NCI-H1694 treated with DMSO at 0.1 percent for 48 hours (cell line): ENCODE measurements at regions not wholly inside any gene's neighbourhood (a gene's known extent, or its start where the extent isn't known, plus 50 kb on each side); places are given as distances from the start of the nearest gene placed in this dataset.
"Not testable (repeated sequence)": the region's sequence is repeated elsewhere in the genome, so short reads cannot be mapped to it uniquely, and the experiment has no call there.

Experiments used
- DNase-seq: peaks from one replicate; lab custom pipeline; 2025; lab: John Stamatoyannopoulos, UW

DNA sequence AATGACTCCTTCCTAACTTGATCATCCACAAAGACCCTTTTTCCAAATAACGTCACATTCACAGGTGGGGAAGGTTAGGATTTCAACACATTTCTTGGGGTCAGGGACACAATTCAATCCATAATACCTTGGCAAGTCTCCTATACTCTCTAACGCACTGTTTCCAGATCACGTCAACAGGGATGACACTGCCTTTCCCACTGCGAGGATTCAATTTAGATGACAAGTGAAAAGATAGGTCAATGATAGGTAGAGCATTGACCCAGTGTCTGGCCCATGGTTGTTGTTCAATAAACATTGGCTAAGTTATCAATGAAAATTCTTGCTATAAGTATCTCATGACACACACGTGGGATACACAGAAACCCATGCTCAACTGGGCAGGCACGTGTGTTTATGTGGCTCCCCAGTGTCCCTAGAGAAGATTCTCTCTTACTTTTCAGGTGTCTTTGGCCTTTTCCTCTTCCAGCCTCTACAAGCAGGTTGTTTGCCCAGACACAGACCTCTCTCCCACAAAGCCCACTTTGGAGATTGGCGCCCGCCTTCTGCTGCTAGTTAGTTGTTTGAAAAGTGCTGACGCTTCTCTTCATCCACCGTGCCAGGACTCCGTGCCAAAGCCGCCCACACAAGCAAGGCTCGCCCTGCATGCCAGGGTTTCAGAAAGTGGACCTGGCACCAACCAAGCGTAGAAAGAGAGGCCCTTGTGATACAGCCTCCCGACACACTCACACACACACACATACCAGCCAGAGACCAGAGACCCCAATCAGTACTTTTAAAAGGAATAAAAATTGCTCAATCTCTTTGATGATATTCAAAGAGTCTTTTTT lies 594.5 kb downstream of the BNC2 start:
- DNase-seq: no peak

DNA sequence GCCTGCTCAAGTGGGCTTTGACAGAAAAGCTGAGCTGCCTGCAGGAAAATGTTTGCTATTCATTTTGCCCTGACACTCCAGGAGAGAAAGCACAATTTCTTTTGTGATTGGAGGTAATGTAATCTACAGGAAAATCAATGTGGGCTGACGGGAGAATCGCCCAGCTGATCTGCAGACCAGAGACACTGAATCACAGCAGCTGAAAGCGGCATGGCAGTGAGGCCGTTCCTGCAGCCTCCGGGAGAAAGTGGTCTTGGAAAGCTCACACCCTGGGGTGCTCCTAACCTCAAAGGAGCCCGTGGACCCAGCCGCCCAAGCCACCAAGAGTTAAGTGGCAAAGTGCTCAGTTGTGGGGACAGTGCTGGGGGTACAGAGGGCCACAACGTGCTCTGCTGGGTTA lies 593.6 kb downstream of the BNC2 start:
- DNase-seq: no peak

GRCh38 chr9:16277471-16277960 lies 593.0 kb downstream of the BNC2 start:
- DNase-seq: no peak

DNA sequence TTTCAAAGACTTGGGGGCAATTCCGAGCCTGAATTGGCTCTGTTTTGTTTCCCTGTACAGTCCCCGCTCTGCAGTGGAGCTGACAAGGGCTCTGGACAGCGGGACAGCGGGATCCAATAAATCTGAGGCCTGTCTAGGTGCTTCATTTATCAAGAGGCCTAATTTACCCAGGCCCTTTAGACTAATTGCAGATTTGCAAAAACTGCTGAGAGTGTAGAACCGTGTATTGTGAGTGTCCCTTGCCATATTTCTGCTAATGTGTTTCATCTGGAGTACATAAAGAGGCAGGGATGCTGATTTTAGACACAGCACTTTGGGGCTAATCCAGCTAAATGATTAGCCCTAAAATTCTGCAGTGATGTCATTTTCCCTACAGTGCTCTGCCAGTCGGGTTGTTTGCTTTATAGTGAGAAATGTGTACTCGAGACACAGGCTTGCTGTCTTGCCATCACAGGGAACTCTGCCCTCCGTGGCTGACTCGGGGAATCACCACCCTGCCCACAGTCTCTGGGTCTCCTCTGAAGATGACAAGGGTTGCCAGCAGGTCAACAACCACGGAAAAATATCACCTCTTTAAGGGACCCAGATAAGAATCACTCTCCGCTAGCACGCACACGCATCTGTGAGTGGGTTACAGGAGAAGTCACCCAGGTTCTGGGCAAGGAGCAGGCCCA lies 592.0 kb downstream of the BNC2 start:
- no peak for DNase-seq

- DNase-seq: no peak
These were observed 588.8 kb downstream of the BNC2 start for GRCh38 chr9:16281707-16282106.

GRCh38 chr9:16282216-16282615 lies 588.3 kb downstream of the BNC2 start:
- DNase-seq: no peak

DNA sequence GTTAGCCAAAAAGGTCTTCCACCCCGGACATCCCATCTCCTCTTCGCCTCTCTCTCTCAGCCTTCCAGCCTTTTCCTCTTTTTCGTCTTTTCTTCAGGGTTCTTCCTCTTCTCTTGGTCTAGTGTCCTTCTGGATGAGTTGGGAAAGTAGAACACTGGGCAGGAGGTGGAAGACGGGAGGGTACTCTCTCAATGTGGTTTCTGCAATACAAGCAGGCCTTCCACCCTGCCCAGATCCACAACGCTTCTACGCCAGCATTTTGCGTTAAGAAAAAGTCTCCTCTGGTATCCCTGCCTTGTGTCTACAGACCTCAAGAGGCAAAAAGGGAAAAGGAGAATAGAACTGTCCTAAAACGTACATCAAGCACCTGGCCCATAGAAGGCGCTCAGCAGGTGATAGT lies 587.8 kb downstream of the BNC2 start:
- no peak for DNase-seq

GRCh38 chr9:16286160-16286559 lies 584.3 kb downstream of the BNC2 start:
- no peak for DNase-seq

DNA sequence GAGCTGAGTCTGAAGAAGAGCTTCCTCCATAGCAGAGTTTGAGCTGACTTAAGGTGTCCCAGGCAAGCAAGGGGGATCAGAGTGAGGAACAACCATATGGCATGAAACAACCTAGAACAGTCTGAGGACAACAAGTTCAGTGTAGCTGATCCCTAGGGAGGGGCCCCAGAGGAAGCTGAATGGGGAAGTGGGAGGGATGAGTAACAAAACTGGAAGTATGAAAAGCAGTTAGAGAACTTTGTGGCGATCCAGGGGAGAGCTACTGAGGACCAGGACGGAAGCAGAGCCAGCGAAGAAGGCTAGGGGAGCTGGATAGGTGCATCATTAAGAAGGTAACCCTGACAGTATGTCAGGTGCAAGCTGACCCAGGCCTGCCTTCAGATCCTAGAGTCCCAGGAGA lies 580.8 kb downstream of the BNC2 start:
- no peak for DNase-seq

DNA sequence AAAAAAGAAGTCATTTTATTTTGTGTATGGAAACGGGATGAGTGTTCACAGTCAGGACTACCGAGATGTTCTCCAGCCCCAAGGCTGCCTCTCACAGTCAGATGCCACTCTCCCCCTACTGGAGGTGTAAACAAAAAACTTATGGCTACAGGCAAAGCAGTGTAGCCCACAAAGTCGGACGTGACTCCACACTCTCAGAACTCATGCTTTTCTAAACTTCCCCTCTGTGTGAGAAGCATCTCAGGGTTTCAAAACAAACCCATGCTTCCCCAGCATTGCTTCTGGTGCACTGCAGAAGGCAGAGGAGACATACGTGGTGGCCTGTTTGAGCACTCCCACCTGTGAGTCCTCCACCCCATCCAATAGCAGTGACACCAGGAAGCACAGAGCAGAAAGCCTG lies 580.3 kb downstream of the BNC2 start:
- DNase-seq: no peak

DNA sequence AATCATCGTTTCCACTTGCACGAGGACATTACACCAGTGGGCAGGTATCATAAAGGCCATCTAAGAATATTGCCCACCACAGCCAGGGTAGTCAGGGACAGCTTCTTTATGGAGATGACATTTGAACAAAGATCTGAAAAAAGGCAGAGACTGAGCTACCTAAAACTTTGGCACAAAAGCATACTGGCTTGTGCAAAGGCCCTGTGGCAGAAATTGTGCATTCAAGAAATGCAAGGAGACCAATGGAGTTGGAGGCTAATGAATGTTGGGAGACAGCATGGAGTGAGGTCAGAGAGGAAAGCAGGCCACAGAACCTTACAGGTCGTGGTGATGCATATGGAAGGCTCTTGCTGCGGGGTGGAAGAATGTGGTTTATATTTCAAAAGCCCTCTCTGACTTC lies 578.5 kb downstream of the BNC2 start:
- no peak for DNase-seq

GRCh38 chr9:16293610-16294009 lies 576.9 kb downstream of the BNC2 start:
- DNase-seq: no peak

DNA sequence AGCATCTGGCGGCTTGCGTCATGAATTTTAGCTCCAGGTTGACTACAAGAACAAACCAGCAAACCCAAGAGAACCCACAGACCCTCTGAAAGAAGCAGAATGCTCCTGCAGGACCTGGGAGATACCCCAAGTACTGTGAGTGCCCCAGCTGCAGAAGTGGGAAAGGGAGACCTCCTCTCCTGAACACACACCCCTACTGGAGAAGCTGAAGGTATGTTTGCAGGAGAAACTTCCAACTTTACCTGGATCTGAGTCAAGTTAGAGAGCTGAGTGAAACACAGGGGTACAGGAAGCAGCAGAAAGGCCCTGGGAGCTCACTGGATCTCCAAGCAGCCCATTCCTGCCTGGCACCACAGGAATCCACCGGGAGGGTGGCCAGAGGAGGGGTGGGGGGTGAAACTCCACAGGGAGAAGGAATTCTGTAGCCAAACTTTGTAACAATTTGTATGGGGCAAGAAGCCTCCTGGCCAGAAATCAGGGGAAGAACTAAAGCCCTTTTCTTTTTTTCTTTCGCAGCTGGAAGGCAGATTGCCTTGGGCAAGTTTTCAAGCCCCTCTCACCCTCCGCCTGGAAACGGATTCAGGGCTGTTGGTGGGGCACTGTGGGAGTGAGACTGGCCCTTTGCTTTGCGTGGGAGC lies 576.2 kb downstream of the BNC2 start:
- DNase-seq: no peak

DNA sequence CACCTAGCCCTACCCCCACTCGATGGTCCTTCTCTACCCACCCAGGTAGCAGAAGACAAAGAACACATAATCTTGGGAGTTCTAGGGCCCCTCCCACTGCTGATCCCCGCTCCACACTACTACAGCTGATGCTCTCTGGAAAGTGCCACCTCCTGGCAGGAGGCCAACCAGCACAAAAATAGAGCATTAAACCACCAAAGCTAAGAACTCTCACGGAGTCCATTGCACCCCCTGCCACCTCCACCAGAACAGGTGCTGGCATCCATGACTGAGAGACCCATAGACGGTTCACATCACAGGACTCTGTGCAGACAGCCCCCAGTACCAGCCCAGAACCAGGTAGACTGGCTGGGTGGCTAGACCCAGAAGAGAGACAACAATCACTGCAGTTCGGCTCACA lies 575.5 kb downstream of the BNC2 start:
- DNase-seq: not testable (repeated sequence)

DNA sequence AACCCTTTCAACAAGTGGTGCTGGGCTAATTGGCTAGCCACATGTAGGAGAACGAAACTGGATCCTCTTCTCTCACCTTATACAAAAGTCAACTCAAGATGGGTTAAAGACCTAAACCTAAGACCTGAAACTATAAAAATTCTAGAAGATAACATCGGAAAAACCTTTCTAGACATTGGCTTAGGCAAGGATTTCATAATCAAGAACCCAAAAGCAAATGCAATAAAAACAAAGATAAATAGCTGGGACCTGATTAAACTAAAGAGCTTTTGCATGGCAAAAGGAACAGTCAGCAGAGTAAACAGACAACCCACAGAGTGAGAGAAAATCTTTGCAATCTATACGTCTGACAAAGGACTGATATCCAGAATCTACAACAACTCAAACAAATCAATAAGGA lies 571.1 kb downstream of the BNC2 start:
- DNase-seq: not testable (repeated sequence)

DNA sequence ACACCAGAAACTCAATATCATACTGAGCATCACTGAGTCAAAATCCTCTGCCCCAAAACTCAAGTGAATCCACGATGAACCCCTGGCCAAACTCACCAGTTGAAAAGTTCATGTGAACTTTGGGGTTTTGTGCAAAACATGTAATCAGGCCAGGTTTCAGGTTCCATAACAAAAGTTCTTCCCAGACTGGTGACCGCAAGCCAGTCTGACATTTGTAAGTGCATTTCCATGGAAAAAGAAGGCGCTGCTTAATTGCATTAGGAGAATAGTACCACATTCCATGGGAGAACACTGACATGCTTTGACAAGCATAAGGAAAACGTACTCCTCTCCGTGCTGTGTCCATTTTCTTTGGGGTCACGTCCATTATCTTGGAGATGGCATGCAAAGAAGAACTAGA lies 567.0 kb downstream of the BNC2 start:
- DNase-seq: no peak

GRCh38 chr9:16304301-16304700 lies 566.2 kb downstream of the BNC2 start:
- no peak for DNase-seq

- no peak for DNase-seq
These were observed 563.9 kb downstream of the BNC2 start for GRCh38 chr9:16306586-16306985.

GRCh38 chr9:16307626-16308195 lies 562.8 kb downstream of the BNC2 start:
- DNase-seq: no peak

DNA sequence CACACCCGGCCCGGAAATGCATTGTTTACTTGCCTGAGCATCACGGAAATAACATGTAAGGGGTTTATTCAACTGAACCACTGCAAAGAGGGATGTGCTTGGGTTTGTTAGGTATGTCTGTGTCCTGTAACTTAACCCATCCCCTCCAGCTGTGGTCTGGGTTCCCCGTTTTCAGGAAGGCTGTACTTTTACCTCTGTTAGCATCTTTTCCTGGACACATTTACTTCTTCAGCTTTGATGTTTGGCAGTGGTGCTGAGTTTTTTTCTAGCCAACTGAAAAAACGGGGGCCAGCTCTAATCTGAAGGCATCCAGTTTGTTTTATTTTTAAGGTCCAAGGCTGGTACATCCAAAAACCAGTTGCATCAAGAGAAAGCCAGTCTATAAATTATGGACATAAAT lies 561.8 kb downstream of the BNC2 start:
- no peak for DNase-seq

DNA sequence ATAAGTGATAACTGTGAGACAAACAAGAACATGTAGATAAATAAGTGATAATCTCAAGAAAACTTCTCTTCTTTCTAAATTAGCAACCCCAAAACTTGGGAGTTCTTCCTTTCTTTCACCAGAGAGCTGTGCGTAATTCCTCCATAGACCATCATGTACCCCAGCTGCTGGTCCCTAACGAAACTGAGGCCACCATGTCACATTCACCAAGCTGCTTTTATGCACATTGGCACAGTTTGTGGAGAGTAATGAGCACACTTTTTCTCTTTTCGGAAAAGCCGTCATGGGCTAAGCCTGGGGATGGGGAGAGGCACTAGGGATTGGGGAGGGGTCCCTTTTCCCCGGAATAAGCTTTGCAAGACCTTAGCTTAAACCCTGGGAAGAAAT lies 561.4 kb downstream of the BNC2 start:
- DNase-seq: no peak

DNA sequence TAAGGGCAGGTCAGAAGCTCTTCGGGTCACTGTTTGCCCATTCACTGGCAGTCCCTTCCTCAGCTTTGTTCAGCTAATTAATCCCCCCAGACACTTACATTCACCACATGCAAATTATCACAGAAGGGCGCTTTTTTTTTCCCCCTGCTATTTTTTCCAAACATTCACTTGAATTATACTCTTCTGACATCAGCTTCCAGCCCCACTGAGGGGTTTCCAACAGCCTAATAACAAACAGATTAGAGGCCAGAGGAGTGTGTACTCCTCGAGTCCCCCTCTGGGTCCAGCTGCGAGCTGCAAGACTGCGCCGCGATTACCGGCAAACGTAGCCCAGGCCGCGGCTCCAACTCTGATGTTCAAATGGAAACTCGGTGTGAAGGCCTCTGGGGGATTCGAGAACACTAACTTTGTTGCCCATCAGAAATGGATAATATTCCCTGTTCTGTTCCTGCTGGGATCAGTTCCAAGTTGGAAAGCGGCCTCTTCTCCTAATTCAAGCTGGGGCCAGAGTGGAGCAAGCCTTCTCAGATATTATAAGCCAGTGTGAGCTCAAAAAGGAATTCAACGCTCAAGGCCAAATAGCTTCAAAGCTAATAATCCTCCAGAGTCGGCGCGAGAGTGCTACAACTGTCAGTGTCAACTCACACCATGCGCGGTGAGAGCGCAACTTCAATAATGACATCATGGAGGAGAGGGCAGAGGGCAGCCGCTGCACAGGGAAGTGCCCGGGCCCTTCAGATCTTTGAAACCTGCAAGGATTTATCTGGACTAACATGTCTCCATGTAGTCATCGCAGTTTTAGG lies 560.8 kb downstream of the BNC2 start:
- DNase-seq: no peak
